Mononuclear cell (primary cell): ENCODE measurements at regions not wholly inside any gene's neighbourhood (a gene's known extent, or its start where the extent isn't known, plus 50 kb on each side); places are given as distances from the start of the nearest gene placed in this dataset.
"Not testable (repeated sequence)": the region's sequence is repeated elsewhere in the genome, so short reads cannot be mapped to it uniquely, and the experiment has no call there.

Experiments used
- H3K27me3 ChIP-seq: 2 replicates; pipeline ENCODE4 v1.6.0; 2011; ENCODE audit warnings: low read length, control low read depth; ENCODE audit not compliant: insufficient read depth
- H3K4me1 ChIP-seq: 2 replicates; pipeline ENCODE4 v1.5.1; 2011; ENCODE audit warnings: mild to moderate bottlenecking, low read length, control low read depth; ENCODE audit not compliant: insufficient read depth
- H3K4me3 ChIP-seq: 2 replicates; pipeline ENCODE4 v1.5.1; 2011; ENCODE audit warnings: mild to moderate bottlenecking, low read length, moderate library complexity
- H3K9me3 ChIP-seq: 2 replicates; pipeline ENCODE4 v1.5.1; 2011; ENCODE audit warnings: low read depth, mild to moderate bottlenecking, control low read depth, low read length

GRCh38 chr10:64039198-64039597, 518.0 kb downstream of the REEP3 start:
- Histone ChIP-seq H3K27me3 (no peaks in the 10 kb centered on the region), H3K4me1 (peaks cover 11% of the 10 kb centered on the region), H3K4me3 (no peak overlapping the region), H3K9me3 (no peaks in the 10 kb centered on the region)

GRCh38 chr10:64040781-64041180, 519.6 kb downstream of the REEP3 start:
- Histone ChIP-seq H3K4me1 (peaks cover 11% of the 10 kb centered on the region), H3K4me3 (no peak overlapping the region), H3K27me3 (no peaks in the 10 kb centered on the region), H3K9me3 (no peaks in the 10 kb centered on the region)

GRCh38 chr10:64041185-64041988, 520.2 kb downstream of the REEP3 start:
- Histone ChIP-seq H3K4me3 (no peak overlapping the region), H3K9me3 (no peaks in the 10 kb centered on the region), H3K27me3 (no peaks in the 10 kb centered on the region), H3K4me1 (peaks cover 11% of the 10 kb centered on the region)

- no peaks in the 10 kb centered on the region for H3K27me3 ChIP-seq
- no peak overlapping the region for H3K4me3 ChIP-seq
- no peaks in the 10 kb centered on the region for H3K9me3 ChIP-seq
- peaks cover 11% of the 10 kb centered on the region for H3K4me1 ChIP-seq
These were observed 520.8 kb downstream of the REEP3 start for GRCh38 chr10:64041989-64042490.

GRCh38 chr10:64044098-64044497, 522.9 kb downstream of the REEP3 start:
- no peaks in the 10 kb centered on the region for H3K27me3 ChIP-seq
- no peaks in the 10 kb centered on the region for H3K9me3 ChIP-seq
- no peak overlapping the region for H3K4me3 ChIP-seq
- peaks cover 11% of the 10 kb centered on the region for H3K4me1 ChIP-seq

- not testable (repeated sequence) for H3K4me3 ChIP-seq, H3K9me3 ChIP-seq, H3K27me3 ChIP-seq
- H3K4me1 ChIP-seq: peaks cover 11% of the 10 kb centered on the region
These were observed 523.9 kb downstream of the REEP3 start for GRCh38 chr10:64044957-64045632.

- no peaks in the 10 kb centered on the region for H3K27me3 ChIP-seq
- no peak overlapping the region for H3K4me3 ChIP-seq
- no peaks in the 10 kb centered on the region for H3K4me1 ChIP-seq
- H3K9me3 ChIP-seq: no peaks in the 10 kb centered on the region
These were observed 533.2 kb downstream of the REEP3 start for GRCh38 chr10:64054392-64054791.

GRCh38 chr10:64059884-64060283, 538.7 kb downstream of the REEP3 start:
- Histone ChIP-seq H3K4me1 (no peaks in the 10 kb centered on the region), H3K4me3 (no peak overlapping the region), H3K9me3 (no peaks in the 10 kb centered on the region), H3K27me3 (no peaks in the 10 kb centered on the region)

GRCh38 chr10:64060389-64060788, 539.2 kb downstream of the REEP3 start:
- H3K27me3 ChIP-seq: no peaks in the 10 kb centered on the region
- H3K9me3 ChIP-seq: no peaks in the 10 kb centered on the region
- H3K4me1 ChIP-seq: no peaks in the 10 kb centered on the region
- no peak overlapping the region for H3K4me3 ChIP-seq

- Histone ChIP-seq H3K4me1 (no peaks in the 10 kb centered on the region), H3K27me3 (no peaks in the 10 kb centered on the region), H3K9me3 (no peaks in the 10 kb centered on the region), H3K4me3 (no peak overlapping the region)
These were observed 541.6 kb downstream of the REEP3 start for GRCh38 chr10:64062793-64063192.

GRCh38 chr10:64067009-64067606, 545.9 kb downstream of the REEP3 start:
- Histone ChIP-seq H3K4me3 (no peak overlapping the region), H3K27me3 (no peaks in the 10 kb centered on the region), H3K9me3 (no peaks in the 10 kb centered on the region), H3K4me1 (no peaks in the 10 kb centered on the region)

GRCh38 chr10:64067859-64068258, 546.7 kb downstream of the REEP3 start:
- Histone ChIP-seq H3K4me3 (no peak overlapping the region), H3K9me3 (no peaks in the 10 kb centered on the region), H3K27me3 (no peaks in the 10 kb centered on the region), H3K4me1 (no peaks in the 10 kb centered on the region)

GRCh38 chr10:64070241-64070640, 549.0 kb downstream of the REEP3 start:
- Histone ChIP-seq H3K4me1 (no peaks in the 10 kb centered on the region), H3K9me3 (no peaks in the 10 kb centered on the region), H3K27me3 (no peaks in the 10 kb centered on the region), H3K4me3 (no peak overlapping the region)

GRCh38 chr10:64071218-64071617, 550.0 kb downstream of the REEP3 start:
- Histone ChIP-seq H3K4me1 (no peaks in the 10 kb centered on the region), H3K27me3 (no peaks in the 10 kb centered on the region), H3K9me3 (no peaks in the 10 kb centered on the region), H3K4me3 (no peak overlapping the region)

GRCh38 chr10:64075604-64076003, 554.4 kb downstream of the REEP3 start:
- no peaks in the 10 kb centered on the region for H3K4me1 ChIP-seq

More at GRCh38 chr10:64075604-64076003, 554.4 kb downstream of the REEP3 start:
- H3K9me3 ChIP-seq: no peaks in the 10 kb centered on the region
- H3K27me3 ChIP-seq: no peaks in the 10 kb centered on the region
- H3K4me3 ChIP-seq: no peak overlapping the region
